Fibroblast of the aortic adventitia (primary cell): ENCODE measurements at regions not wholly inside any gene's neighbourhood (a gene's known extent, or its start where the extent isn't known, plus 50 kb on each side); places are given as distances from the start of the nearest gene placed in this dataset.
A peak's percentile ranks its signal among the peaks of the same experiment; 100 is the strongest.

Source experiments
- DNase-seq: peaks from one replicate; pipeline ENCODE4 v3.0.0-alpha.2; 2010; ENCODE audit warnings: low read depth
- H3K4me3 ChIP-seq: 2 replicates; pipeline ENCODE4 v1.5.1; 2011; ENCODE audit warnings: low read depth, mild to moderate bottlenecking, control low read depth, low read length, moderate library complexity
- TF ChIP-seq, protein P1 (sequence below): IDR thresholded peaks from 2 replicates; pipeline ENCODE4 v1.5.1; 2011; ENCODE audit warnings: mild to moderate bottlenecking, low read length, control low read depth, inconsistent platforms; ENCODE audit not compliant: insufficient read depth

DNA sequence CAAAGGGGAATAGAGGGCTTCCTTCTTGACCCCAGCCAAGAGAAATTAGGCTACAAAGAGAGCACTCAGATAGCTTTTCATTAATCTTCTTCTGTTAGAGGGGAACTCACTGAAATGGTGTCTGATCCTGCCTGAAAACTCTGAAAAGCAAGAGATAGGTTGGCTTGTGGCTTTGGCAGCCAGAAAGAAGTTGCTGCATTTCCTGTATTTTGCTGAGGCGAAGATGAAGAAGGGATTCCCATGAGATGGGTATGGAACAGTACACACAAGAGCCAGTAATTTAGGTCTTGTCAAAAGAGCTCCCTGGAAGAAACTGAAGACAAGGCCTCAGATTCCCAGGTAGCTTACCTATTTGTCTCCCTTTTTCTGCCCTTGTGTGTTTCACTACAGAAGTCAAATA, 120.9 kb upstream of the TARS1 start:
- H3K4me3 ChIP-seq, result no peak overlapping the region
- TF ChIP-seq, protein P1, sequence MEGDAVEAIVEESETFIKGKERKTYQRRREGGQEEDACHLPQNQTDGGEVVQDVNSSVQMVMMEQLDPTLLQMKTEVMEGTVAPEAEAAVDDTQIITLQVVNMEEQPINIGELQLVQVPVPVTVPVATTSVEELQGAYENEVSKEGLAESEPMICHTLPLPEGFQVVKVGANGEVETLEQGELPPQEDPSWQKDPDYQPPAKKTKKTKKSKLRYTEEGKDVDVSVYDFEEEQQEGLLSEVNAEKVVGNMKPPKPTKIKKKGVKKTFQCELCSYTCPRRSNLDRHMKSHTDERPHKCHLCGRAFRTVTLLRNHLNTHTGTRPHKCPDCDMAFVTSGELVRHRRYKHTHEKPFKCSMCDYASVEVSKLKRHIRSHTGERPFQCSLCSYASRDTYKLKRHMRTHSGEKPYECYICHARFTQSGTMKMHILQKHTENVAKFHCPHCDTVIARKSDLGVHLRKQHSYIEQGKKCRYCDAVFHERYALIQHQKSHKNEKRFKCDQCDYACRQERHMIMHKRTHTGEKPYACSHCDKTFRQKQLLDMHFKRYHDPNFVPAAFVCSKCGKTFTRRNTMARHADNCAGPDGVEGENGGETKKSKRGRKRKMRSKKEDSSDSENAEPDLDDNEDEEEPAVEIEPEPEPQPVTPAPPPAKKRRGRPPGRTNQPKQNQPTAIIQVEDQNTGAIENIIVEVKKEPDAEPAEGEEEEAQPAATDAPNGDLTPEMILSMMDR, result no peak
- peak; percentile 81 for DNase-seq

DNA sequence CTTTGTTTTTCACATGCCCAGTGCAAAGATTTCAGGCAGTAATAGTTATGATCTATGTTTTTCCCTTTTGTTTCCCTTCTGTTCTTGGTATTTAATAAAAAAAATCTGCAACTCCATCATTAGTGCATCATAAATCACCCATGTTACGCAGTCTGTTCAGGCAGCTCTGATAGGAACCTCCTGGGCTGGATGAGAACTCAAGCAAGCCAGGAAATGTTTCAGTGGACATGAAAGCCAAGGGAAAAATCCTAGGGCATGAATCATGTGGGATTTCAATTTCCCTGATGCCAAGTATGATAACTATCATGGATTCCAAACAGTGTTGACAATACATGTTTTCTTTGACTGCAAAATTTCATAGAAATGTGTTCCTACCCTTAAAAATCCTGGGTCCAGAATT, 119.7 kb upstream of the TARS1 start:
- no peak overlapping the region for H3K4me3 ChIP-seq
- TF ChIP-seq, protein P1, result no peak
- peak; percentile 100 for DNase-seq

- peak; percentile 80 for DNase-seq
- TF ChIP-seq, protein P1, result no peak
- H3K4me3 ChIP-seq, result no peak overlapping the region
Measured at GRCh38 chr5:33322632-33323031, 118.1 kb upstream of the TARS1 start.

DNA sequence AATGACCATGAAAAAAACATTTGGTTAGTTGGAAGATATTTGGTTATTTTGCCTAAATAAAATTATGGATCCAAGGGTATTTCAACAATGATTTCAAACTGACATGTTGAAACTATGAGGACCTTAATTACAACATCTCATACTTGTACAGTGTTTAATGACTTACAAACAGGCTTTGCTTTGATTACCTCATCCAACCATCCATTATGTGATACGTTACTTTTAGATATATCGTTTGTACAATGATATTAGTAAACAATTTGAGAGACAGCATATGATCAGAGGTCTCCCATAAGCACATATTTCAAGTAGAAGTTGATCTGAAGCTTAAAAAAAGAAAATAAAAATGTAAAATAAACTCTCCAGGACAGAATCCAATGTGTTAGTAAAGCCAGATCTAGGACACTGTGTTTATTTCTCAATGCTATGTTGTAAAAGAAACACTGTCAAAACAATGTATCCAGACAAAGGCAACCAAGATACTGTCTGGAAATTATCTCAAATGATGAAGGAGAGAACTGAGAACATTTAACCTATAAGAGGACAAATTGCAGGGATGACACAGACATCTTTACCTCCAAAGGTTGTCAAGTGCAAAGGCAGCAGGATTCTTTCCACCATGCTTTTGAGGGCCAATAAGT, 116.0 kb upstream of the TARS1 start:
- TF ChIP-seq, protein P1, result no peak
- no peak for DNase-seq
- no peak overlapping the region for H3K4me3 ChIP-seq

DNA sequence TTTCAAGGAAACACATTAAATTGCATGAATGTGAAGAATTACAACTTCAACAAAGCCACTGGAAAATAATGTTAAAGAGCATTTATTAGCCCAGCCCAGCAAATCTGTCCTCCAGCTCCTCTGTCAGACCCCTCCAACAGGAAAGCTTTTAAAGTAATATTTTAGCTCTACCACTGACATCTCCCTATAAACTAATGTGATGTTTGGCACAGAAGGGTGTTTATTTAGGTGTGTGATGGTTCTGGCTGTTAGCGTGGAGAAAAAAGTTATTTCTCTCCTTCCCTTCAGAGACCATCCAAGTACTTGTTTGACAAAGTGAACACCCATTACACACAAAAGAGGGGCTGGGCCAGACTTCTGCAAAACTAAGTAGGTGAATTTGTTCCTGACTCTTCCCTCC, 111.9 kb upstream of the TARS1 start:
- peak; percentile 26 for DNase-seq
- H3K4me3 ChIP-seq, result no peak overlapping the region
- TF ChIP-seq, protein P1, result no peak

- TF ChIP-seq, protein P1, result no peak
- no peak for DNase-seq
Measured at GRCh38 chr5:33329891-33330290, 110.9 kb upstream of the TARS1 start.

GRCh38 chr5:33330426-33330825, 110.3 kb upstream of the TARS1 start:
- H3K4me3 ChIP-seq, result no peak overlapping the region
- TF ChIP-seq, protein P1, result no peak
- DNase-seq, result peak; percentile 82

More at GRCh38 chr5:33329891-33330290, 110.9 kb upstream of the TARS1 start:
- H3K4me3 ChIP-seq, result no peak overlapping the region
